Spleen (tissue), 11 donors: ENCODE measurements at regions not wholly inside any gene's neighbourhood (a gene's known extent, or its start where the extent isn't known, plus 50 kb on each side); places are given as distances from the start of the nearest gene placed in this dataset.

Experiments
- DNase-seq: peaks from one replicate; pipeline ENCODE4 v3.0.0-alpha.2; 2020
- H3K27ac ChIP-seq, 8 donors: fragments of 200-600 bp; sonication (generic) in 7 of 8; 1 replicate in 4 of 8; 2 replicates in 4 of 8; pipeline versions ENCODE4 v1.5.0 to v1.8.0; 2016 to 2021; ENCODE audit warnings: inconsistent platforms in 4 of 8, mild to moderate bottlenecking in 4 of 8, moderate library complexity in 1 of 8
- H3K27me3 ChIP-seq, 7 donors: fragments of 200-600 bp; sonication (generic) in 6 of 7; replicated peaks in 1 of 7; 1 replicate in 4 of 7; 2 replicates in 3 of 7; pipeline versions ENCODE4 v1.5.0 to v1.8.0; 2016 to 2021; ENCODE audit warnings: inconsistent platforms in 3 of 7, mild to moderate bottlenecking in 1 of 7
- H3K36me3 ChIP-seq, 6 donors: fragments of 200-600 bp; sonication (generic) in 5 of 6; 1 replicate in 4 of 6; 2 replicates in 2 of 6; pipeline versions ENCODE4 v1.5.0 to v1.8.0; 2016 to 2021; ENCODE audit warnings: inconsistent platforms in 2 of 6
- H3K4me1 ChIP-seq, 6 donors: fragments of 200-600 bp; sonication (generic) in 5 of 6; 1 replicate in 3 of 6; 2 replicates in 3 of 6; pipeline versions ENCODE4 v1.5.0 to v1.8.0; 2016 to 2021; ENCODE audit warnings: inconsistent platforms in 3 of 6
- H3K4me3 ChIP-seq, 8 donors: fragments of 200-600 bp; sonication (generic) in 7 of 8; 1 replicate in 4 of 8; 2 replicates in 4 of 8; pipeline versions ENCODE4 v1.5.0 to v1.8.0; 2016 to 2021; ENCODE audit warnings: inconsistent platforms in 4 of 8, mild to moderate bottlenecking in 4 of 8, moderate library complexity in 2 of 8
- H3K9me3 ChIP-seq, 8 donors: fragments of 200-600 bp; sonication (generic) in 7 of 8; 1 replicate in 4 of 8; 2 replicates in 4 of 8; pipeline versions ENCODE4 v1.5.0 to v1.8.0; 2016 to 2021; ENCODE audit warnings: inconsistent platforms in 4 of 8
- POLR2A ChIP-seq, 3 donors: fragments of 450-650 bp; IDR thresholded peaks; one replicate each; pipeline ENCODE4 v1.5.1; 2017; ENCODE audit warnings: antibody characterized with exemption in 3 of 3, mild to moderate bottlenecking in 1 of 3
- POLR2AphosphoS5 ChIP-seq, 3 donors: sonication (generic); formaldehyde crosslinking; IDR thresholded peaks; one replicate each; pipeline ENCODE4 v1.5.1; 2017; ENCODE audit warnings: antibody characterized with exemption in 3 of 3
- WGBS, 5 donors: extraction: QIAGEN DNeasy Blood & Tissue Kit in 3 of 5; methylation state at CpG; one replicate each; pipeline versions ENCODE4 v1.1.5 to v1.1.7; 2013 to 2018; 5-methylcytosine and 5-hydroxymethylcytosine counted together
- intact Hi-C: fragments of 100-400 bp; cut with DNase I; formaldehyde crosslinking; loops from one replicate; pipeline ENCODE4 v1.15.0; 2023; ENCODE audit warnings: low total_unique reads
- TF ChIP-seq, protein P1 (sequence below), 11 experiments: fragments of 200-600 bp in 7 of 11; fragments of 450-650 bp in 4 of 11; sonication (generic) in 4 of 11; IDR thresholded peaks in 8 of 11; conservative IDR thresholded peaks in 3 of 11; 1 replicate in 7 of 11; 2 replicates in 4 of 11; pipeline versions ENCODE4 v1.4.0 to v1.8.0; 2016 to 2021; ENCODE audit warnings: antibody characterized with exemption in 11 of 11, inconsistent platforms in 4 of 11, mild to moderate bottlenecking in 1 of 11
- donor health status: healthy with polysubstance abuse.
- donor health status: DM: no; HTN: no; CAD: no; lungs with moderate emphysema.
- donor health status: DM: no; HTN: no; CAD: no.
- donor health status: Bipolar disorder and iron deficiency.
- donor health status: healthy.
- donor health status: DM: no; HTN: no; CAD: no.
- donor health status: DM: yes; HTN: yes; CAD: no.

DNA sequence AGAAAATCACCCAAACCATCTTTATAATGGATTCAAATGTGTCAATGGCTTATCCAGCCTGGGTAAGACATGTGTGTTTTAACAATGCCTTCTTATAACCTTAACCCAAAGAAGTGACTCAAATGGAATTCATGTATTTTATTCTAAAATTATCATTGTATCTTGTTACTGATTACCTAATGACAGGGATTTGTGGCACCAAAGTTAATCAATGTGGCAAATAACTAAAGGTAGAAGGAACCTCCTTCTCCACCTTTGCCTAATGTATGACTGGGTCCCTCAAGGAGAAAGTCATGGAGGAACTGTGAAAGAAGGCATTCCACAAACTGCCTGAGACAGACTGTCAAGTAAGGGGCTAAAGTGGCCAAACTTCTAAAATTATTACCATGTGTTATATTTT, 84.4 kb upstream of the ITGA1 start:
- no peaks in the 10 kb centered on the region for H3K36me3 ChIP-seq
- intact Hi-C loops: no loop called here
- DNase-seq: no peak
- H3K27me3 ChIP-seq: no peaks in the 10 kb centered on the region
- H3K27ac ChIP-seq: peak overlapping the region; percentile 13 to 74 (median 50)
- TF ChIP-seq, protein P1, sequence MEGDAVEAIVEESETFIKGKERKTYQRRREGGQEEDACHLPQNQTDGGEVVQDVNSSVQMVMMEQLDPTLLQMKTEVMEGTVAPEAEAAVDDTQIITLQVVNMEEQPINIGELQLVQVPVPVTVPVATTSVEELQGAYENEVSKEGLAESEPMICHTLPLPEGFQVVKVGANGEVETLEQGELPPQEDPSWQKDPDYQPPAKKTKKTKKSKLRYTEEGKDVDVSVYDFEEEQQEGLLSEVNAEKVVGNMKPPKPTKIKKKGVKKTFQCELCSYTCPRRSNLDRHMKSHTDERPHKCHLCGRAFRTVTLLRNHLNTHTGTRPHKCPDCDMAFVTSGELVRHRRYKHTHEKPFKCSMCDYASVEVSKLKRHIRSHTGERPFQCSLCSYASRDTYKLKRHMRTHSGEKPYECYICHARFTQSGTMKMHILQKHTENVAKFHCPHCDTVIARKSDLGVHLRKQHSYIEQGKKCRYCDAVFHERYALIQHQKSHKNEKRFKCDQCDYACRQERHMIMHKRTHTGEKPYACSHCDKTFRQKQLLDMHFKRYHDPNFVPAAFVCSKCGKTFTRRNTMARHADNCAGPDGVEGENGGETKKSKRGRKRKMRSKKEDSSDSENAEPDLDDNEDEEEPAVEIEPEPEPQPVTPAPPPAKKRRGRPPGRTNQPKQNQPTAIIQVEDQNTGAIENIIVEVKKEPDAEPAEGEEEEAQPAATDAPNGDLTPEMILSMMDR (IDR thresholded peaks at IDR 0.05 in 8 of 11, conservative IDR thresholded peaks at IDR 0.05 in 3 of 11): no peak
- TF ChIP-seq POLR2AphosphoS5 (IDR thresholded peaks at IDR 0.05) (no peak), POLR2A (IDR thresholded peaks at IDR 0.05) (no peak)
- H3K9me3 ChIP-seq: no peaks in the 10 kb centered on the region
- peaks cover 0 to 36% (median 9%) of the 10 kb centered on the region in 6 donors for H3K4me1 ChIP-seq
- no peak overlapping the region for H3K4me3 ChIP-seq

DNA sequence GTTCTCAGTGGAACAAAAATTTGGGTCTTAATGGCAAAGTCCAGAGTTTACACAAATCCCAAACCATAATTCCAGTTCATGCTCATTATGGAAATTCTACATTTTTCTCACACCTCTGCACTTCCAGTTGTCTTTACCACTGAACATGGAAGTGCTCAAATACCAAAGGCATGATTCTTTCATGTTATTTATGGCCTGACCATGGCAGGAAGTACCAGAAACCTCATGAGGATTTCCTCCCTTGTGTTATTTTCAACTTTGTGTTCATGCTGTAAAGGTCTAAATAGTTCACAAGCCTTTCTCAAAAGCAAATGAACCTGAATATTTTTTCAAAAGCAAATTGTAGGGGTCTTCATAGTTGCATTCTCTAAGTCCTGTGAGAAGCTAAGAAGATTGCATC, 82.0 kb upstream of the ITGA1 start:
- H3K27ac ChIP-seq: peak overlapping the region in 6 of 8 donors; percentile 11 to 44 (median 30)
- no peaks in the 10 kb centered on the region for H3K36me3 ChIP-seq
- H3K4me3 ChIP-seq: no peak overlapping the region
- intact Hi-C loops: no loop called here
- no peaks in the 10 kb centered on the region for H3K27me3 ChIP-seq
- DNase-seq: no peak
- TF ChIP-seq, protein P1 (IDR thresholded peaks at IDR 0.05 in 8 of 11, conservative IDR thresholded peaks at IDR 0.05 in 3 of 11): no peak
- TF ChIP-seq POLR2AphosphoS5 (IDR thresholded peaks at IDR 0.05) (no peak), POLR2A (IDR thresholded peaks at IDR 0.05) (no peak)
- no peaks in the 10 kb centered on the region for H3K9me3 ChIP-seq
- H3K4me1 ChIP-seq: peaks cover 11 to 60% (median 28%) of the 10 kb centered on the region in 6 donors

DNA sequence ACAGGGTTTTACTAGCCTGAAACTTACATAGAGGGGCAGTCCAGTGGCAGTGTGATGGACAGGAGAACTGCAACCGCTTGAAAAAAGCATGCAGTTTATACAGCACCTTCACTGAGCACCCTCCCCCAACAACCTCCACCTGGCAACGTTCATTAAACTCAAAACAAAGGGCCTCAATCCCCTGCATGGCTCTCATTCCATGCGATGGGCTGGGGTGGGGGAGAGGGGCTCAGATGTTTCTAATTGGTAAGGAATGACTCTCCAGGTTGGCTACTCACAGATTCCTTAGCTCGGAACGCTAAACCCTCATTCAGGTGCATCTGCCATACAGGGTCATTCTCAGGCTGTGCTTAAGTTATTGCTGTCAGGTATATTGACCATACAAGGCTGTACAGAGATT, 80.9 kb upstream of the ITGA1 start:
- H3K4me3 ChIP-seq: no peak overlapping the region
- 73 to 94% (median 84%) methylated on average over 5 of the region's 5 CpGs for WGBS, 5 donors
- no peaks in the 10 kb centered on the region for H3K9me3 ChIP-seq
- H3K4me1 ChIP-seq: peaks cover 11 to 65% (median 32%) of the 10 kb centered on the region in 6 donors
- no peak for DNase-seq
- H3K36me3 ChIP-seq: no peaks in the 10 kb centered on the region
- H3K27me3 ChIP-seq: no peaks in the 10 kb centered on the region
- peak overlapping the region in 3 of 8 donors; percentile 21 to 44 (median 30) for H3K27ac ChIP-seq
- TF ChIP-seq POLR2AphosphoS5 (IDR thresholded peaks at IDR 0.05) (no peak), POLR2A (IDR thresholded peaks at IDR 0.05) (no peak)
- TF ChIP-seq, protein P1 (IDR thresholded peaks at IDR 0.05 in 8 of 11, conservative IDR thresholded peaks at IDR 0.05 in 3 of 11): no peak
- intact Hi-C loops: no loop called here

DNA sequence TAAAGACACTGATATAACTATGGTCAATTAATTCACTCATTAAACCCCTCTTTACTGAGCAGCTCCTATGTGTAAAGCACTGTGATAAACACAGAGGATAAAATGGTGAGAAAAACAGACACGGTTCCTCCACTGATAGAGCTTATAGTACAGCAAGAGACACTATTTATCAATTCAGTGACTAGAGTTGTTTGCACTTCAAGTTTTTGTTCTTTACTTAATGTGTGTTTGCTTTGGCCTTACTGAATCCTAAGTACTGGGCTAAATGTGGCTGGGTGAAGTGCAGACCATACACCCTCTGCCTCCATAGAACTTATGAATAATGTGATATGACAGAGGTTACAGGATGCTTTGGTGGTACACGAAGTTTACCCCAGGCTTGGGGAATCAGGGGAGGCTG, 80.1 kb upstream of the ITGA1 start:
- Histone ChIP-seq H3K4me1 (peaks cover 11 to 62% (median 34%) of the 10 kb centered on the region in 6 donors), H3K27me3 (no peaks in the 10 kb centered on the region), H3K27ac (peak overlapping the region in 6 of 8 donors; percentile 0 to 84 (median 79)), H3K4me3 (no peak overlapping the region), H3K9me3 (no peaks in the 10 kb centered on the region), H3K36me3 (no peaks in the 10 kb centered on the region)
- DNase-seq: no peak
- 78 to 91% (median 83%) methylated on average over 2 of the region's 2 CpGs for WGBS, 5 donors
- TF ChIP-seq POLR2AphosphoS5 (IDR thresholded peaks at IDR 0.05): no peak
- TF ChIP-seq, protein P1 (IDR thresholded peaks at IDR 0.05 in 8 of 11, conservative IDR thresholded peaks at IDR 0.05 in 3 of 11): no peak
- no peak for TF ChIP-seq POLR2A (IDR thresholded peaks at IDR 0.05)
- intact Hi-C loops: no loop called here
